Activated T-helper 1 cell treated with anti-CD3 and anti-CD28 coated beads, Interleukin-12 subunit alpha, Interleukin-12 subunit beta, Interleukin-2, Interleukin-4 antibody, amounts not matched to agents 30 ng/mL and 10 ng/mL and 1 ng/mL, durations not matched to agents 14 hours and 24 hours and 36 hours (primary cell): ENCODE measurements at regions not wholly inside any gene's neighbourhood (a gene's known extent, or its start where the extent isn't known, plus 50 kb on each side); places are given as distances from the start of the nearest gene placed in this dataset.

Source experiments
- DNase-seq: peaks from one replicate; pipeline ENCODE4 v3.0.0; 2021; ENCODE audit warnings: low spot score
- H3K27ac Mint-ChIP-seq: one replicate; pipeline ENCODE4 v1.8.0; 2021; ENCODE audit warnings: mild to moderate bottlenecking, mixed read lengths
- H3K27me3 Mint-ChIP-seq: one replicate; pipeline ENCODE4 v1.8.0; 2022; ENCODE audit warnings: mild to moderate bottlenecking, moderate library complexity, mixed read lengths; ENCODE audit not compliant: insufficient read depth
- H3K36me3 Mint-ChIP-seq: one replicate; pipeline ENCODE4 v1.8.0; 2021; ENCODE audit warnings: low read depth, mixed read lengths
- H3K4me1 Mint-ChIP-seq: one replicate; pipeline ENCODE4 v1.8.0; 2021; ENCODE audit warnings: low read depth, mixed read lengths
- H3K4me3 Mint-ChIP-seq: one replicate; pipeline ENCODE4 v1.8.0; 2021; ENCODE audit warnings: mild to moderate bottlenecking, moderate library complexity, mixed read lengths
- H3K9me3 Mint-ChIP-seq: one replicate; pipeline ENCODE4 v1.8.0; 2021; ENCODE audit warnings: mixed read lengths
- intact Hi-C: fragments of 100-400 bp; cut with micrococcal nuclease; formaldehyde crosslinking; loops from one replicate; pipeline ENCODE4 v1.15.1; 2024

DNA sequence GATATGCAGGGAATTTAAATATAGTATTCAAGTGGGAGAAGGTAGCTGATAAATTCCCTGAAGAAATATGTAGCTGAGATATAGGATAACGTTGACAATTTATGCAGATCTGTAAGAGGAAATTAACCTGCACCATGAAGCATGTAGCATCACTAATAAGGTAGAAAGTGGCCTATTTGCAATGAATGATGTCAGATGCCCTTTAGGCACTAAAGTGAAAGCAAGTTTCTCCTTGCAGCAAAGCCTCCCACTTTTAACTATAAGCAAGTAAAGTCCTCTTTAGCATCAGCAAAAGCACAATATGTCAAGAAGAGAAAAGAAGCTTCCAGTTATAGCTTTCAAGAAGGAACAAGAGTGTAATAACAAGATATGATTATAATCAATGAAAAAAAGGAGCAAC is 102.5 kb upstream of the SLITRK1 start:
- no peaks in the 10 kb centered on the region for H3K36me3 Mint-ChIP-seq
- H3K4me3 Mint-ChIP-seq: no peak overlapping the region
- no peaks in the 10 kb centered on the region for H3K4me1 Mint-ChIP-seq
- DNase-seq: no peak
- no peak overlapping the region for H3K27ac Mint-ChIP-seq
- no peaks in the 10 kb centered on the region for H3K27me3 Mint-ChIP-seq
- H3K9me3 Mint-ChIP-seq: no peaks in the 10 kb centered on the region
- intact Hi-C loops: no loop called here

DNA sequence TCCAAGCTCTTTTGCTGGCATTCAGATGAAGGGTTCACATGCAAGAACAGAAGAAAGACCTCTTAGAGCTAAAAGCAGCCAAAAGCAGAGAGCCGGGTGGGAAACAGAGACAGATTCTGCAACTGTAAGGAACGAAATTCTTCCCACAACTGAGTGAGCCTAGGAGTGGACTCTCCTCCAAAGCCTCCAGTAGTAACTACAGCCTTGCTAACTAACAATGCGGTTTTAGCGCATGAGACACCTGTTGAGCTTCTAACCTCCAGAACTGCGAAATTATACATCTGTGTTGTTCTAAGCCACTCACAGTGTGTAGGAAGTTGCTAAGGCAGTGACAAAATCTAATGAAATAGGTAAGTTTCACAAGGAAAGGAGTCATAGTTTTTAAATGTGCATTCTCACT is 98.1 kb upstream of the SLITRK1 start:
- H3K4me1 Mint-ChIP-seq: no peaks in the 10 kb centered on the region
- H3K9me3 Mint-ChIP-seq: peaks cover 3% of the 10 kb centered on the region
- no peaks in the 10 kb centered on the region for H3K36me3 Mint-ChIP-seq
- H3K27ac Mint-ChIP-seq: no peak overlapping the region
- intact Hi-C loops: no loop called here
- DNase-seq: no peak
- H3K4me3 Mint-ChIP-seq: no peak overlapping the region
- H3K27me3 Mint-ChIP-seq: no peaks in the 10 kb centered on the region

DNA sequence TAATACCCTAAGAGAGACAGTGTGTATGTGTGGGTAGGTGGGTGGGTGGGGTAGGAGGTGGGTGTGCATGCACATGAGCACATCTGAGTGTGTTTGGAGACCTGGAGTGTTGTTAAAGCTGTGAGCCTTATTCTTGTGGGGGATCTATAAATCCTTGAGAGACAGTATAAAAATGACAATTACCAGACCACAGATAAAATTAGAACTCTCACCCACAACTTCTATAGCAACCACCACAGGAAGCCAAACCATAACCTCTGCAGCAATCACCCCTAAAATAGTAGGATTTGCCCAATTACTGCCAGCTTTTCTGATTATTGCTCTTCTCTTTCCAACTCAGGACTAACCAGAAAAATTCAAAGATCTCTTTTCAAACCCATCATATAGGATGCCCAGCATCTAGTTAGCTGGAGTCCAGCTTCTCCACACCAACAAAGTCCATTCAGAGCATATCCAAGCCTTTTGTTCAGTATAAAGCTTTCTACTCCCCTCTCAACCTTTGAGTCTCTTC is 93.4 kb upstream of the SLITRK1 start:
- no peak for DNase-seq
- Mint-ChIP-seq H3K4me3 (no peak overlapping the region), H3K9me3 (peaks cover 3% of the 10 kb centered on the region), H3K36me3 (no peaks in the 10 kb centered on the region), H3K27me3 (no peaks in the 10 kb centered on the region), H3K4me1 (no peaks in the 10 kb centered on the region), H3K27ac (no peak overlapping the region)
- intact Hi-C loops: no loop called here

DNA sequence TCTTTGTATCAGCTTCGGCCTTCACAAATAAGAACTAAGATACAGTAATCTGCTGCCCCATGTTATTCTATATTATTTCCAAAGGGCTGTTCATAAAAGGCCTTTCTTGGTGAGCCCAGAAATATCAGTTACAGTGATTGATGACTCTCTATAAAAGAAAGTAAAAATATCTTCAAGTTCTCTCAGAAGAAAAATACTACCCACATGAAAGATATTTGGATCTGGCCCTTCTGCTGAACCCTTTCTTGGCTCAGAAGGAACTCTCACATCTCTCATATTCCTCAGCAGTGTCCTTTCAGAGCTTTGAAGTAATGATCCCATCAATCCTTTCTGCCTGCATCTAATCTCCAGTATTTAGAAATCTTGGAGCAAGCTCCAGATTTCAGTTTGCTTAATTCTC is 76.3 kb upstream of the SLITRK1 start:
- no peak overlapping the region for H3K27ac Mint-ChIP-seq
- H3K4me3 Mint-ChIP-seq: no peak overlapping the region
- H3K36me3 Mint-ChIP-seq: no peaks in the 10 kb centered on the region
- no peak for DNase-seq
- intact Hi-C loops: no loop called here
- no peaks in the 10 kb centered on the region for H3K4me1 Mint-ChIP-seq
- no peaks in the 10 kb centered on the region for H3K9me3 Mint-ChIP-seq
- H3K27me3 Mint-ChIP-seq: no peaks in the 10 kb centered on the region

DNA sequence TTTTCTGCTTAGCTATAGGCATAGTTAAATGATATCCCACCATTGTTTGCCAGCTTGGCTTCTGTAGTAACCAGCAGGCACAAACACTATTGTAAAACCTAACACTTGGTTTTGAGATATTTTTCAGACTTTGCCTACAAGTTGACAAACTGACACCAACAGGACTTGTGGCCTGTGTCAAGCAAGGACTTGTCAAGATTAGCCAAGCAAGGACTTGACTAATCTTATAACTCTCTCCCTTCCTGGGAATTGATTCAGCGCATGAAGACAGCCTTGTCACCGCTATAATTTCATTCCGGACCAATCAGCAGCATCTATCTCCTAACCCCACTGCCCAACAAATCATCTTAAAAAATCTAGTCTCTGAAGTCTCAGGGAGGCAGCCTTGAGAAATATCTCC is 72.7 kb upstream of the SLITRK1 start:
- Mint-ChIP-seq H3K4me1 (no peaks in the 10 kb centered on the region), H3K9me3 (no peaks in the 10 kb centered on the region), H3K4me3 (no peak overlapping the region), H3K36me3 (no peaks in the 10 kb centered on the region), H3K27ac (no peak overlapping the region), H3K27me3 (no peaks in the 10 kb centered on the region)
- no peak for DNase-seq
- intact Hi-C loops: no loop called here

DNA sequence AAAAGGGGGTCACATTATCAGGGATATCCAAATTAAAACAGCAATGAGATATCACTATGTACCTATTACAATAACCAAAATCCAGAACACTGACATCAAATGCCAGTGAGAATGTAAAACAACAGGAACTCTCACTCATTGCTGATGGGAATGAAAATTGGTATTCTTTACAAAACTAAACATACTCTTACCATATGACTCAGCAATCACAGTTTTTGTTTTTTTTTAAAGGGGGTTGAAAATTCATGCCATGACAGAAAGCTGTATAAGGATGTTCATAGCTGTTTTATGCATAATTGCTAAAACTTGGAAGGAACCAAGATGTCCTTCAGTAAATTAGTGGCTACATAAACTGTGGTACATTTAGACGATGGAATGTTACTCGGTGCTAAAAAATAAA is 71.6 kb upstream of the SLITRK1 start:
- H3K4me3 Mint-ChIP-seq: no peak overlapping the region
- H3K36me3 Mint-ChIP-seq: no peaks in the 10 kb centered on the region
- H3K4me1 Mint-ChIP-seq: no peaks in the 10 kb centered on the region
- H3K27ac Mint-ChIP-seq: no peak overlapping the region
- H3K9me3 Mint-ChIP-seq: no peaks in the 10 kb centered on the region
- intact Hi-C loops: no loop called here
- DNase-seq: no peak
- H3K27me3 Mint-ChIP-seq: no peaks in the 10 kb centered on the region

DNA sequence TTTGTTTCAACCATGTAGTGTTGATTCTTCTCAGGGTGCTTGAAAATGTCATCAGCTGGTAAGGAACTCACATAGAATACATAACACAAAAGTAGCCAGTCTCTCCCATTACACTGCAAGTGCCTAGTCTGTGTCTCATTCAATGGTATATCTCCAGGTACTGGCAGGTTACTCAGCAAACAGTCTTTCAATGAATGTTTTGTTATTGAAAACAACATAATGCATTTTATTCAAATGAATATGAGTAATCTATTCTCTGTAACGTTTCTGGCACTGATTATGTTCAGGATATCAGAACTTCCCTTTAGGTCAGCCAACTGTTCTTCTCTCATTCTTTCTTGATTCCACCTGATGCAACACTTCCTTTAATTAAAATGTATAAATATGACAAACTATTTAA is 68.0 kb upstream of the SLITRK1 start:
- Mint-ChIP-seq H3K27me3 (no peaks in the 10 kb centered on the region), H3K36me3 (no peaks in the 10 kb centered on the region), H3K9me3 (no peaks in the 10 kb centered on the region), H3K4me1 (no peaks in the 10 kb centered on the region), H3K27ac (no peak overlapping the region), H3K4me3 (no peak overlapping the region)
- DNase-seq: no peak
- intact Hi-C loops: no loop called here

DNA sequence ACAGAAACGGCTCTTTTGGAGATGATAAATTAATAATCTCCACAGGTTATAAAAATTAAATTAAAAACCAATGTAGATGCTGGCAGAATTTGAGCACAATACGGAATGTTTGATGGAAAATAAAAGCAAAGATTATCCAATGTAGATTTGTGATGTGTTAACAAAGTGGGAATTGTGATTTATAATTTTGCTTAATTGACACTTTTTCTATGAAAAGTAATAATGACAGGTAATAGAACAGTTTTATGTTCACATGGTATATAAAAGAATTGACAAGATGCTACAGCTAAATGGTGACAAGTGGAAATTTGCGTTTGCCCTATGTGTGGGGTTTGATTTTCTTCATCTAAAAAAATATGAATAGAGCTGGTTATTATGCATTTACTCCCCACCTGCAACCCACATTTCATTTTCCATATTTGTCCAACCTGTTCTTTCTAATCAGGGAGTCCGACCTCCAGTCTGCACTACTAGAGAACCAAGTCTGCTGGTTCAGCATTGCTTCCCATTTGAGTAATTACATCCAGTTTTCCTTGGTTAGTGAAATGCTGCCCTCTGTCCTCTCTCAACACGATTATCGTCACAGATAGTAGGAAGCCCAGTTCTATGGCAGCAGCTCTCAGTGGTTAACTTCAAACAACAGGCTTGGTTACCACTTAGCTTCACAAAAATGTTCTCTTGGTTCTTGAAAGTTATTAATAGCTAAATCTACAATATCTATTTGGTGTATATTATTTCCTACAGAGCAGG is 61.4 kb upstream of the SLITRK1 start:
- Mint-ChIP-seq H3K36me3 (no peaks in the 10 kb centered on the region), H3K27ac (no peak overlapping the region), H3K4me1 (no peaks in the 10 kb centered on the region), H3K27me3 (no peaks in the 10 kb centered on the region), H3K4me3 (no peak overlapping the region), H3K9me3 (no peaks in the 10 kb centered on the region)
- intact Hi-C loops: no loop called here
- DNase-seq: no peak

DNA sequence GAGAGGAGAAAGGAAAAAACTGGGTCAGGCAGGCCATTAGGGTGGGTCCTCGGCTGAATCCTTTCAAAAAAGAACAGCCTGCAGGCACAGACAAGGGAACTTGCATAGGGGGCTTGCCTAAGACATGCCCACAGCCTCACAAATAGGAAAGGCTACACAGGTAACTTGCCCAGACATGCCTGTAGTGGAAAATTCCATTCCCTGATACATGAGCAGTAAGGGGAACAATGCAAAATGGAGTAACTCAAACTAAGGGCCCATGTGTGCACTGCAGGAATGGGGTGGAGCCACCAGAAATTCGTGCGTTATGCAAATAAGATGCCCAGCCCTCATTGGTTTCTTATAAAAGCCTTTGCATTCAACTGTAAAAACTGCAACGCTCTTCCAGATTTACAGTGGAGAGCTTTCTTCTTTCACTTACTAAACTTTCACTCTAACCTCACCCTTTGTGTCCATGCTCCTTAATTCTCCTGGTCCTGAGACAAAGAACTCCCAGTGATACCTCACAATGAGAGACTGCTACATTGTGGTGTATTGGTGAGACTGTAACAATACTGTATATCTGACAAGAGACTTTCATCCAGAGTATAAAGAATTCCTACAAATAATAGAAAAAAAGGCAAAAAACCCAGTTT is 59.5 kb upstream of the SLITRK1 start:
- no peaks in the 10 kb centered on the region for H3K4me1 Mint-ChIP-seq
- H3K27me3 Mint-ChIP-seq: no peaks in the 10 kb centered on the region
- no peak overlapping the region for H3K27ac Mint-ChIP-seq
- no peak overlapping the region for H3K4me3 Mint-ChIP-seq
- no peaks in the 10 kb centered on the region for H3K9me3 Mint-ChIP-seq
- no peaks in the 10 kb centered on the region for H3K36me3 Mint-ChIP-seq
- intact Hi-C loops: no loop called here
- no peak for DNase-seq

DNA sequence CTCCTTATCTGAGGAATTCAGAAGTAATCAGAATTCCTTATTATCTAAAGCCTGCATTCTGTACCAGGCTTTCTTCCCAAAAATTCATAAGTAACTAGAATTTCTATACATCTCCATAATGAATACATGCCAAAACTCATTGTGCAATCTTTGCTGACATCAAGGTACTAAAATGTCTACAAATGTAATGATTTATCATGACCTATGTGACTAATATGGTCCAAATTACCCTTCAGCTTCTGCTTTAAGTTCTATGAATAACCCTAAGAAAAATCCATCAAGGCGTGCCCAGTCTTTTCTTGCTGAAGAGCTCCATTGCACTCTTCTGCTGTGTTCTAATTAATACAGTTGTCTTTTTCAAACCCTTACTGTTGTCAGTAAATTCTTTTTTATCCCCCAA is 58.5 kb upstream of the SLITRK1 start:
- no peaks in the 10 kb centered on the region for H3K9me3 Mint-ChIP-seq
- intact Hi-C loops: no loop called here
- no peak overlapping the region for H3K27ac Mint-ChIP-seq
- no peak overlapping the region for H3K4me3 Mint-ChIP-seq
- no peaks in the 10 kb centered on the region for H3K27me3 Mint-ChIP-seq
- no peaks in the 10 kb centered on the region for H3K36me3 Mint-ChIP-seq
- no peaks in the 10 kb centered on the region for H3K4me1 Mint-ChIP-seq
- DNase-seq: no peak

DNA sequence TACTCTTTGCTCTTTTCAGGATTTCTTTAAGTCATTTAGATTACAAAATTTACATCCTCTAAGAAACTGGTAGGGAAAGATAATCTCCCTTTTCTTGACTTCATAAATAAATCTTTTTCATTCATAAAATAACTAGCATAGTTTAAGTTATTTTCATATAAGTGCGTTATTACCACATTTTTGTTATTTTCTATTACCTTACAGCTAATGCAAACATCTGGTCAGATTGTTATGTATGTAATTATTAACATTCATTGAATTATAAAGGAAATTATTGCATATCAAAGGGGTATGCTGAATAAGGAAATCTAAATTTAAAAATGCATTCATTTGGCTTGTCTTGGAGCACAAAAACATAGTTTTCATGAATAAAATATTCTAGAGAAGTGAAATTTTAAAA is 55.3 kb upstream of the SLITRK1 start:
- H3K36me3 Mint-ChIP-seq: no peaks in the 10 kb centered on the region
- H3K4me1 Mint-ChIP-seq: no peaks in the 10 kb centered on the region
- no peaks in the 10 kb centered on the region for H3K27me3 Mint-ChIP-seq
- no peak overlapping the region for H3K4me3 Mint-ChIP-seq
- no peak for DNase-seq
- H3K27ac Mint-ChIP-seq: no peak overlapping the region
- H3K9me3 Mint-ChIP-seq: peaks cover 4% of the 10 kb centered on the region
- intact Hi-C loops: no loop called here

DNA sequence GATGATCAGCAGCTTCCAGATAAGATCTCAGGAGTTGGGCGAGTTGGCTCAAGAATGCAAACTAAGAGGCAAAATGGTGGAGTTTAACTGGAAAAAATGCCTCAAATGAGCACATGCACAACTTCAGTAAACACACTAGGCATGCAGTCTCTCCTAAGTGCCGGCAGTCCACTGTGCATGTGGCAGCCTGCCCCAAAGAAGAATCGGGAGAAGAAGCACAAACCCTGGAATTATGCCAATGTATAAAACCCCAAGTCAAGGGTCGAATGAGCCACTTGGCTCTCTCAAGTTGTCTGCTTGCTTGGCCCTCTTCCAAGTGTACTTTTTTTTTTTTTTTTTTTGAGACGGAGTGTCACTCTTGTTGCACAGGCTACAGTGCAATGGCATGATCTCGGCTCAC is 53.3 kb upstream of the SLITRK1 start:
- no peak for DNase-seq
- intact Hi-C loops: no loop called here
- H3K36me3 Mint-ChIP-seq: no peaks in the 10 kb centered on the region
- H3K4me3 Mint-ChIP-seq: no peak overlapping the region
- H3K9me3 Mint-ChIP-seq: peaks cover 4% of the 10 kb centered on the region
- no peaks in the 10 kb centered on the region for H3K27me3 Mint-ChIP-seq
- no peaks in the 10 kb centered on the region for H3K4me1 Mint-ChIP-seq
- H3K27ac Mint-ChIP-seq: no peak overlapping the region
